ENCODE measurements at regions not wholly inside any gene's neighbourhood (a gene's known extent, or its start where the extent isn't known, plus 50 kb on each side); places are given as distances from the start of the nearest gene placed in this dataset.

- H2AFZ ChIP-seq (ENCODE audit: low read depth, low read length, poor library complexity, severe bottlenecking) = no peak overlapping the region
- H3K4me1 ChIP-seq (ENCODE audit: control insufficient read depth in 1 of 2, insufficient read depth in 2 of 2, low read length in 2 of 2) = no peaks in the 10 kb centered on the region
- ChIA-PET CTCF (no interaction called here), RAD21 (ENCODE audit: low non-redundant PET in 1 of 2, low total read pairs in 2 of 2, uncharacterized antibody in 2 of 2, unreplicated experiment in 2 of 2) (no interaction called here), POLR2A (no interaction called here)
- H3K4me2 ChIP-seq (ENCODE audit: low read length) = no peak overlapping the region
- H3K79me2 ChIP-seq (ENCODE audit: insufficient read depth, low read length) = no peaks in the 10 kb centered on the region
- no peak overlapping the region for H3K9ac ChIP-seq (ENCODE audit: low read length)
- H3K27me3 ChIP-seq (ENCODE audit: insufficient read depth, low read length) = no peaks in the 10 kb centered on the region
- intact Hi-C loops (cut with micrococcal nuclease) = no loop called here
- H4K20me1 ChIP-seq (ENCODE audit: insufficient read depth) = no peaks in the 10 kb centered on the region
- no peak for DNase-seq (ENCODE audit: low read depth, low spot score)
- H3K4me3 ChIP-seq (replicated peaks in 1 of 2; ENCODE audit: low read depth in 1 of 2, low read length in 2 of 2) = no peak overlapping the region
- BruUV-seq (replicated peaks) = no TSS peak
- no peaks in the 10 kb centered on the region for H3K36me3 ChIP-seq (ENCODE audit: control insufficient read depth in 1 of 2, insufficient read depth in 2 of 2, low read length in 2 of 2)
- peaks cover 0 to 7% of the 10 kb centered on the region in 2 experiments; a peak in 1 of 4 replicates for H3K9me3 ChIP-seq (ENCODE audit: control insufficient read depth in 1 of 2, insufficient read depth in 1 of 2, low read depth in 1 of 2, low read length in 2 of 2)
- no peak for ATAC-seq
- no peak overlapping the region for H3K27ac ChIP-seq (ENCODE audit: low read depth, low read length)
- no peaks in the 10 kb centered on the region for H3K9me2 ChIP-seq (ENCODE audit: insufficient read depth)
- TF ChIP-seq RAD21 (IDR thresholded peaks at IDR 0.05; ENCODE audit: low read depth) = no peak
- no peak for TF ChIP-seq POLR2A (IDR thresholded peaks at IDR 0.05; ENCODE audit: borderline replicate concordance, extremely low read depth, insufficient read depth, insufficient read length)
- no peak for TF ChIP-seq CBX3 (IDR thresholded peaks at IDR 0.05; ENCODE audit: low read depth)
- TF ChIP-seq, protein P1, sequence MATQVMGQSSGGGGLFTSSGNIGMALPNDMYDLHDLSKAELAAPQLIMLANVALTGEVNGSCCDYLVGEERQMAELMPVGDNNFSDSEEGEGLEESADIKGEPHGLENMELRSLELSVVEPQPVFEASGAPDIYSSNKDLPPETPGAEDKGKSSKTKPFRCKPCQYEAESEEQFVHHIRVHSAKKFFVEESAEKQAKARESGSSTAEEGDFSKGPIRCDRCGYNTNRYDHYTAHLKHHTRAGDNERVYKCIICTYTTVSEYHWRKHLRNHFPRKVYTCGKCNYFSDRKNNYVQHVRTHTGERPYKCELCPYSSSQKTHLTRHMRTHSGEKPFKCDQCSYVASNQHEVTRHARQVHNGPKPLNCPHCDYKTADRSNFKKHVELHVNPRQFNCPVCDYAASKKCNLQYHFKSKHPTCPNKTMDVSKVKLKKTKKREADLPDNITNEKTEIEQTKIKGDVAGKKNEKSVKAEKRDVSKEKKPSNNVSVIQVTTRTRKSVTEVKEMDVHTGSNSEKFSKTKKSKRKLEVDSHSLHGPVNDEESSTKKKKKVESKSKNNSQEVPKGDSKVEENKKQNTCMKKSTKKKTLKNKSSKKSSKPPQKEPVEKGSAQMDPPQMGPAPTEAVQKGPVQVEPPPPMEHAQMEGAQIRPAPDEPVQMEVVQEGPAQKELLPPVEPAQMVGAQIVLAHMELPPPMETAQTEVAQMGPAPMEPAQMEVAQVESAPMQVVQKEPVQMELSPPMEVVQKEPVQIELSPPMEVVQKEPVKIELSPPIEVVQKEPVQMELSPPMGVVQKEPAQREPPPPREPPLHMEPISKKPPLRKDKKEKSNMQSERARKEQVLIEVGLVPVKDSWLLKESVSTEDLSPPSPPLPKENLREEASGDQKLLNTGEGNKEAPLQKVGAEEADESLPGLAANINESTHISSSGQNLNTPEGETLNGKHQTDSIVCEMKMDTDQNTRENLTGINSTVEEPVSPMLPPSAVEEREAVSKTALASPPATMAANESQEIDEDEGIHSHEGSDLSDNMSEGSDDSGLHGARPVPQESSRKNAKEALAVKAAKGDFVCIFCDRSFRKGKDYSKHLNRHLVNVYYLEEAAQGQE (IDR thresholded peaks at IDR 0.05; ENCODE audit: low read depth) = no peak
- TF ChIP-seq, protein P2, sequence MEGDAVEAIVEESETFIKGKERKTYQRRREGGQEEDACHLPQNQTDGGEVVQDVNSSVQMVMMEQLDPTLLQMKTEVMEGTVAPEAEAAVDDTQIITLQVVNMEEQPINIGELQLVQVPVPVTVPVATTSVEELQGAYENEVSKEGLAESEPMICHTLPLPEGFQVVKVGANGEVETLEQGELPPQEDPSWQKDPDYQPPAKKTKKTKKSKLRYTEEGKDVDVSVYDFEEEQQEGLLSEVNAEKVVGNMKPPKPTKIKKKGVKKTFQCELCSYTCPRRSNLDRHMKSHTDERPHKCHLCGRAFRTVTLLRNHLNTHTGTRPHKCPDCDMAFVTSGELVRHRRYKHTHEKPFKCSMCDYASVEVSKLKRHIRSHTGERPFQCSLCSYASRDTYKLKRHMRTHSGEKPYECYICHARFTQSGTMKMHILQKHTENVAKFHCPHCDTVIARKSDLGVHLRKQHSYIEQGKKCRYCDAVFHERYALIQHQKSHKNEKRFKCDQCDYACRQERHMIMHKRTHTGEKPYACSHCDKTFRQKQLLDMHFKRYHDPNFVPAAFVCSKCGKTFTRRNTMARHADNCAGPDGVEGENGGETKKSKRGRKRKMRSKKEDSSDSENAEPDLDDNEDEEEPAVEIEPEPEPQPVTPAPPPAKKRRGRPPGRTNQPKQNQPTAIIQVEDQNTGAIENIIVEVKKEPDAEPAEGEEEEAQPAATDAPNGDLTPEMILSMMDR (IDR thresholded peaks at IDR 0.05 in 2 of 3, conservative IDR thresholded peaks at IDR 0.05 in 1 of 3; ENCODE audit: borderline replicate concordance in 1 of 3, insufficient read depth in 1 of 3, low read depth in 2 of 3, low read length in 2 of 3) = no peak
- TF ChIP-seq EZH2 (IDR thresholded peaks at IDR 0.05) = no peak
- TF ChIP-seq YY1 (IDR thresholded peaks at IDR 0.05; ENCODE audit: extremely low read depth, insufficient replicate concordance, low read depth, low read length) = no peak
These were observed 1119.1 kb upstream of the PHF14 start for GRCh38 chr7:9854605-9855004.
